AML-193 (cell line): ENCODE measurements at regions not wholly inside any gene's neighbourhood (a gene's known extent, or its start where the extent isn't known, plus 50 kb on each side); places are given as distances from the start of the nearest gene placed in this dataset.

Source experiments
- DNase-seq, 2 experiments: peaks; one replicate each; lab custom pipeline; 2025; lab: John Stamatoyannopoulos, UW

DNA sequence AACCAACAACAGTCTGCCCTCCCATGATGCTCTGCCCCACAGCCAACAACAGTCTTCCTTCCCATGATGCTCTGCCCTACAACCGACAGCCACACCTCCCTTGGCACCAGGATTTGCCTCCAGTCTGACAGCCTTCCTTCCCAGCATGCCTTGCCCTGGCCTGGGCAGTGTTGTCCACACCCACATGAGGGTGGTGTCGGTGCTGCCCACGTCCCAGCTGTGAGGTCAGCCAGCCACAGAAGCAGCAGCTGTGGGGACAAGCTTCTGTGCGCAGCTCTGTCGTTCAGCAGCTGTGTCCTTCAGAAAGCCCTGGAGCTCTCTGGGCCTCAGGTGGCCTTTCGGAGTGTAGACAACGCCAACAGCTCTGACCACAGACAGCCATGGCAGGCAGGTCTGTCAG is 1378.9 kb downstream of the BRD1 start:
- no peak for DNase-seq

DNA sequence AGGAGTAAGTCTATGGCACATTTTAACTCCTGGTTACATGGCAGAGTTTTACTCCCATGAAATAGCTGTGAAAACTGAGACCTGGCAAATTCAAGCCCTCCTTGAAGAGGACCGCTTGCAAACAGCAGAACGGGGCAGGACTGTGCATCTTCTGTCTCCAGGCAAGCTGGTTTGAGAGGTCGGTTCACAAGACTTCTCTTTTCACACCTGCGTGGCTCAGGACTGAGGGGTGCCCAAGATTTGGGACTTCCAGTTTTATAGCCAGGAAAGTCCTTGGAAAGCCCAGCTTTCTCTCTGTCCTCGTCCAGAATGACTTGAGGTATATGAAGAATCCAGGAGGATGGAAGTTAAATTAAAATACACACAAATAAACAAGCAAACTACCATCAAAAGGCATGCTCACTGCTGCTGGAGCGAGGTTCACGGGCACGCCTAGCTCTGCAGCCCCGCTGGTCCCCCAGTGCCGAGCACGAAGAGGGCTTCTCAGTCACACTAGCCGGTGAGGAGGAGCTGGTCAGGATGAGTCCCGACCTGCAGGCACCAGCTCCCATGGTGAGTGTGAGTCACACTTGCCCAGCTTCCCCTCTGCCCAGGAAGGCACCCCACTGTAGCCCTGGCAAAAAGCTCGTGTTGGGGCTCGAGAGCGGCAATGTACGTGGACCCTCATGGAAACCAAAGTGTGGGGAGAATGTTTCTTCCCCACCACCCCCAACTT is 1382.4 kb downstream of the BRD1 start:
- no peak for DNase-seq

DNA sequence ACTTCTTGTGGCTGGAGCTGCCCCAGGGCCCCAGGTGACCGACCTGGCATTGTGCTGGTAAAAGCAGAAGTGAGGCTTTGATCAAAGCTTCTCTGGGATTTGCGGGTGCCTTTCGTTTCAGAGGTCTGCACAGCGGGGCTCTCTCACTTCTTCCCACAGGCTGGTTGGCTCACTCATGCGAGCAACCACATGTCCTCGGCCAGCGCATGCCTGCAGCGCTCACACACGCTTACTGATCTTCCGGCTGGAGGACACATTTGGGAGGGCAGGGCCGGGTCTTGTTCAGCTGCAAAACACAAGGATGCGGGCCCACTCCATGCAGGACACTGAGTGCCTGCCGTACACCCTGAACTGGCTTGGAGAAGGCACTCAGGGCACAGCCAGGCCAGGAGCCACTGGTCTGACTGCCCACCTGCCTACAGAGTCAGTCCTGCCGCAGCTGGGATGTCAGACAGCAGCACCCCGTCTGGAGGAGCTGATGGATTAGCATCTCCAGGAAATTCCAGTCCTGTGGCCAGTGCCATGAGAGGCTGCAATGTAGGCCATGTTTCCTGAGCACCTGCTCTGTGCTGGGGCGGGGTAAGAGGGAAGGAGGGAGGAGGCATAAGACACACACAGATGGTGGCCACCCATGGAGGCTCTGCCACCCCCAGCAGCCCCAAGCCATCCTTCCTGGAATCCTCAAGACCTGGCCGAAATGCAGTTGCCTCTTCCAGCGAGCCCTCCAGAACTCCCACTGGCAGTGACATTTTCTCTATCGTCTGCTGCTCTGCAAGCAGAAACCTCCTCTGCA is 1383.2 kb downstream of the BRD1 start:
- DNase-seq: no peak

DNA sequence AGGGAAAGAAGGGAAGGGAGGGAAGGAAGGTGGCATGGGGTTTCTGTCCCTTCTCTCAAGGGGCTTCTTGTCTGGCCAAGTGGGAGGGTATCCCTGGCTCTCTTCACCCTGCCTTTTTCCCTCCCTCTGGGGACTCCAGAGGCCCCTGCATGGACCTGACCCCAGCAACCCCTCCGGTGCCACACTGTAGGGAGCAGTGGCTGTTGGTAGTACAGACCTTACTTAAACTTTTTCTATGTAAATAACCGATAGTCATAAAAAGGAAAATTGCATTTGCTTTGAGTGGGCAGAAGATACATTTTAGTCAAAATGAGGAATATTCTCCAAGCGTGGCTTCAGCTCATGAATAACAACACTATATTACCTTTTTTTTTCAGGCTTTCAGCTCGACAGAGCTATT is 1384.0 kb downstream of the BRD1 start:
- no peak for DNase-seq

DNA sequence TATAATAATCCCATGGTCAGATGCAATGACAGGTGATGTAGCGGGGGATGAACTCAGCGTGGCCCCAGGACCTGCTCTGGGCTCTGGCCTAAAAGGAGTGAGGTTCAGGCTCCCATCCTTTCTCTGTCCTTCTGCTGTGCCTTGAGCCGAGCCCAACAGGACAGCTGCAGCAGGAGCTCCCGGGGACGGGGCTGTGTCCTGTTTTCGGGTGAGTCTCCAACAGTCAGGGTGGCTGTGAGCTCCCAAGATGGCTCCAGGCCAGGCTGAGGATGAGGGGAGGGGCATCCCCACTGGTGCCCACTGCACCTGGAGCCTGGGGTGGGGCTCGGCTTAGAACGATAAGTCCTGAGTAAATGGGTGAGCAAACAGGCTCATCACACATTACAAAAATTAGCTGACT is 1385.0 kb downstream of the BRD1 start:
- DNase-seq: no peak

DNA sequence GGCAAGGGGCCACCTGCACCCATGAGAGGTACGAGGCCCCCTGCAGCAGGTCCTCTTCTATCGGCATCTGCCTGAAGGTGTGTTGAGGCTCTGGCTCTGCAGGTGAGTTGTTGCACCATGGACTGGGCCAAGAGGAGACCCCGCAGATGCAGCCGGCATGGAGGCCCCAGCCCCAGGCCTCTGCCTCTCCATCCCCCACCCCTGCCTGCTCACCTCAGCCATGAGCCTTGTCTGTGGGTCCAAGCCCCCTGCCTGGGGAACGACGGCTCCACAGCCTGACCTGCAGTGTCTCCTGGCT is 1386.2 kb downstream of the BRD1 start:
- no peak for DNase-seq

DNA sequence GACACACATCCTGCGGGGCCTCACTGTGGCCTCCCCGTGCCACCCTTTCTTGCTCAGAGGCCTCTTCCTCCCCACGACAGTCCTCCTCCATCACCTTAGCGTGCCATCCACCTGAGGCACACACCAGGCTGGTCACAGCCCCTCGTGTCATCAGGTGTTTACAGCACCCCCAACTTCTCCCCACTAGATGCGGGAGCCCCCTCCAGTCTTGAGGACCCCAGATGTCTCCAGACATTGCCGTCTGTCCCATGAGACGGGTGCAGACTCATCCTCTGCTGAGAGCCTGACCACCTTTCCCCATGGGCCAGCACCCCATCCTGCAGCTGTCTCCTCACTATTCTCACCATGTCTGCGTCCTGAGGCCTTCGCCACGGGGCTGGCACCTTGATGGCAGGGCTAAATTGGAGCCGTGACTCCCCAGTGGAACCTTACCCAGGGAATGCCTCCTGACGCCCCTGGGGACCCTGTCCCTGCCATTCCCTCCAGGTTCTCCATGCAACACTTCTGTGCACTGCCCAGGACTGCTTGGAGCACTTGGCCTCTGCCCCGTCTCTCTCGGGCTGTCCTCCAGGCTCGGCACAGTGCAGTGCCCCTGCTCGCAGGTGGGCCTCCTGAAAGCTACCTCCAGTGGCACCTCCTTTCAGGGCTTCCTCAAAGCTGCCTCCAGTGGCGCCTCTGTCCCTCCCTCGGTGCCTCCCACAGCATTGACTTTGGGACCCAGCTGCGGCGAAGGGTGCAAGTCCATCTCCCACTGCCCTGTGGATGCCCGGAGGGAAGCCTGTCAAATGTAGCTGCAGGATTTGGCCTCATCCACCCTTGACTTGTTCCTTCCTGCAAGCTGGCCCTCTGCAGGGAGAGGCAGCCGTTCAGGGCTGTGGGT is 1386.8 kb downstream of the BRD1 start:
- DNase-seq: no peak

DNA sequence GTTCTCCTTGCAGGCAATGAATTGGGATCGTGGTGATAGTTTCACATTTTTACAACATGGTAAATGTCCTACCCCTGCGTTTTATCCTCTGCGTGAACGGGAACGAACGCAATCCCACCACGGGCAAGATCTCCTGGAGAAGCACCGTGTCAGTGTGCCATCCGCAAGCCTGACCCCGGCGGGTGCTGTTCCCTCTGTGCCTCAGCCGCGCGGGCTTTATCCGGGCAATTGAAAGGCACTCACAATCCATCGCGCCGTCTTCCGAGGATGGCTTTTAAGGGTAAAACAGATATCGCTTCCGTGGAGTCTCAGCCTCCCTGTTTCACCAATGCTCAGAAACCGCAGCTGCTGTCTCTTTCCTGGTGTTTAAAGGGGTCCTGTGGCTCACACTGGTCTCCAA is 1387.5 kb downstream of the BRD1 start:
- DNase-seq: no peak

DNA sequence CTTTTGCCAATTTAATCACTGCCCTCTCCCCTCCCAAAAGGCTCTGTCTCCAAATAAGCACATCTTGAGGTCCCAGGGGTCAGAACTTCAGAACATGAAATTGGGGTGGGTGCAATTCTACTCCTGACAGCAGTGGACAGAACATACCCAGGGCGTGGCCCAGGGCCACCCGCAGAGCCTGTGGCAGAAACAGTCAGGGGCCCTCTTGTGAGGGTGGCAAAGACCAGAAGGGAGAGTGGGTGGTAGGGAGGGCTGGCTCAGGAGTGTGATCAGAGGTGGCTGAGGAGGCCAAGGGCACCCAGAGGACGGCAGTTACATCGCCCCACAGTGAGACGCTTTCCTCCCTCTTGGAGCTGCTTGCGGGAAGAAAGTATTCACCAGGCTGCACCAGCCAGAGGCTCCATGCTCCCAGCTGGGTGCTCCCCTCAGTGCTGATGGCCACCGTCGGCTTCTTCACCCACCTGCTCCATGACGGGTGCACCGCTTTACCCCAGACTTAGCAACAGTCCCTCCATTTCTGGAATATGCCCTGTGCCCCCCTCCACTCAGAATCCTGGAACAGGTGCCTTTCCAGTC is 1388.0 kb downstream of the BRD1 start:
- DNase-seq: no peak

DNA sequence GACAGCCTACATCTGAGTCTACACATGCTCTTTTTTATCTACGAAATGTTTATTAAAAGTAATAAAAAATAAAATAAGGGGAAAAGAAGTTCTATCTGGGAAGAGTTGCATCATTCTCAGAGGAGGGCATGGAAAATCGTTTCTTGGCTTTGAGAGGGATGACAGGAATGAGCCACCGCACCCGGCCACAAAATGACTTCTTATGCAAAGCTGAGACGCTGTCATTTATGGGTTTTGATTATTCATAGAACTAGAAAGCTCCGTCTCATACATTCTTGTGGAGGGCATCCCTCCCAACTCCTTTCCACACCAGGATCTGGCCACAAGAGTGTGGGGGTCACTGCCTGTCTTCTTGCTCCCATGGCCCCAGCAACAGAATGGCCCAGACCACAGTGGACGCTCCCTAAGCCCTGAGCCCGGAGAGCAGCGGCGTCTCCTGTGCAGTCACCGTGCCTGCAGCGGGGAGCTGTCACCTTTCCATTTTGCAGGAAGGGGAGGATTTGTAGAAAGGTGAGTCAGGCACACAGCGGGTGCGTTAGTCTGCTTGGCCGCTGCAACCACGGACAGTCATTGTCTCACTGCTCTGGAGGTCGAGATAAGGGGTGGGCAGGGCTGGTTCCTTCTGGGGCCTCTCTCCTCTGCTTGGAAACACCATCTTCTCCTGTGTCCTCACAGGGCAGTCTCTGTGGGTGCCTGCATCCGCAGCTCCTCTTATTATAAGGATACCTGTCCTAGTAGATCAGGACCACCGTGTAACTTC is 1388.7 kb downstream of the BRD1 start:
- DNase-seq: no peak

DNA sequence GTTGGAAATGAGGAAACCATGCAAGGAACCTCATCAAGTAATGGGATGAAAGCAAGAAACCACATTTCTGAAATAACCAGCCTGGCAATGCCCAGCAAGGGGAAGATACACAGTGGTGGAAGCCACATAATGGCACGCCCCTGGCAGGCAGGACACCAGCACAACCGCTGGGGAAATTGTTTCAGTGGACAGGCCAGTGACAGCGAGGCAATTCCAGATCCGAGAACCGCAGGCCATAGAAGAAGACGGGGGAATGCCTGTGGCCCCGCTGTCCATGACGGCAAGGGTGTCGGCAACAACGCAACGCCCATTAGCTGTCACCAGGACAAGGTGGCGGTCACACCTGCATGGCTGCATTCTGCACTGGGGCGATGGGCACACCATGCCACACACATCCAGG is 1389.6 kb downstream of the BRD1 start:
- DNase-seq: no peak

DNA sequence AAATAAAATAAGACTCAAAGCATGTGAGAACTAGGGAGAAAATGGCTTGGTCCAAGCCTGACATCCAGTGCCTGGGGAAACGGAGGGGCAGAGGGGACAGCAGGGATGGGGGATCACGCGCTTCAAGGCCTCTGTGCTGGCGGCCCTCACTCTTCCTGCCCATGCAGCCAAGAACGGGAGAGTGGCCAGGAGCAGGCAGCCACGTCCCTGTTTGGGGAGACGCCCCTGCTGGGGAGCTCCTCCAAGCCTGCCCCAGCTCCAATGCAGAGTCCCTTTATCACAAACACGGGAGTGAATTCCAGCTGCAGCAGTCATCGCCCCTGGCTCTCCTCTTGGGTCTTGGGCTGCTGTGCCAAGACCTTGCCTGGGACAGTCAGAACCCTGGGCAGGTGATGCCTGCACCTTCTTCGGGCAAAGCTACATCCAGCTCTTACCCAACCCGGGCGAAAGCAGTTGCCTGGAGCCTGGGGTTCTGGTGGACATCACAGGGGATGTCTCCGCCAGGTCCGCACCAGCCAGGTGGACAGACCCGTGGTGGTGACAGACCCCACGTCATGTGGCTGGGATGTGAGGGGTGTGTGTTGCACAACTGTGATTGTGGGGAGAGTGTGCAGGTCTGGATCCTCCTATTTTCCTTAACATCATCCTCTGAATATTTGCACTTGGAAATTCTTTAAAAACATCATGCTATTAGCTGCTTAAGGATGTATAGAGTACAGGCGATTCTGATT is 1391.3 kb downstream of the BRD1 start:
- DNase-seq: no peak

DNA sequence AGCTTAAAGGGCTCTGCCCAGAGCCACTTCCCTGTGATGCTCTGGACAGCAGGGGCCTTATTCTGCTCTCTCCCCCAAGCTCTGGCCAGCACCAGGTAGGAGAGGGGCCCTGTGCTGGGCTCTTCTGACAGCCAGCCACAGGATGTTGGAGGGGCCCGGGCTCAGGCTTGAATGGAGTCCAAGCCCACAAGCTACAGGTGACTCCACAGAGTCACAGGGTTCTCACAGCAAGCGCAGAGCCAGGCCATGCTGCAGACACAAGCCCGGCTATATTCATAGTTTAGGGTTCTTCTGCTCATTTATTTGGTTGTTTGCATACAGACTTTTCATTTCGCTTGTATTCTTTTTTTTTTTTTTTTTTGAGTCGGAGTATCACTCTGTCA is 1392.8 kb downstream of the BRD1 start:
- DNase-seq: no peak

DNA sequence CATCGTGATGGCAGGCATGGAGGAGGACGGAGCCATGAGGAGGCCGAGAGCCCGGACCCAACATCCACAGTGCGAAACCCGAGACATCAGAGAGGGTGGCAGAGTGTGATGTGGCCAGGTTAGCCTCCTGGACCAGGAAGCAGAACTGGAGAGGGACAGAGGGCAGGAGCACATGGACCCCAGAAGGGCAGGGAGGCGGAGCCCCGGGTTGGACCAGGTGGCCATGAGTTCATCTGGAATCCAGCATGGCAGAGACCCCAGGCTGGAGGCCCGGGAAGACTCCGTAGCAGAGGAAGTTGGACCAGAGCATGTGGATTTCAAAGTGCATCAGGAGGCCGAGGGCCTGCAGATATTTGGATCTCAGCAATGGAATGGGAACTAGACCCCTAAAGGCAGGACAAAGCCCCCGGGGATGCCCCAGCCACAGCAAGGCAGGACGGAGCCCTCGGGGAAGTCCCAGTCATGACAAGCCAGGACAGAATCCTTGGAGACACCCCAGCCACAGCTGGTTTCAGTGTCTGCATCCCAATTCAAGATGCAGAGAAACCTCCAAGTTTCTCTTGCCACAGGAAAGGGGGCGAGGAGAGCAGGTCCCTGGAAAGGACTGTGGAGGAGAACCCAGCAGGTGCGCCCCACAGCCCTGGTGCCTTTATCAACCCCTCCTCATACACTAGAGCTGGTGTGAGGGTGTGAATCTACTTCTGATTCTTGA is 1393.4 kb downstream of the BRD1 start:
- DNase-seq: no peak

DNA sequence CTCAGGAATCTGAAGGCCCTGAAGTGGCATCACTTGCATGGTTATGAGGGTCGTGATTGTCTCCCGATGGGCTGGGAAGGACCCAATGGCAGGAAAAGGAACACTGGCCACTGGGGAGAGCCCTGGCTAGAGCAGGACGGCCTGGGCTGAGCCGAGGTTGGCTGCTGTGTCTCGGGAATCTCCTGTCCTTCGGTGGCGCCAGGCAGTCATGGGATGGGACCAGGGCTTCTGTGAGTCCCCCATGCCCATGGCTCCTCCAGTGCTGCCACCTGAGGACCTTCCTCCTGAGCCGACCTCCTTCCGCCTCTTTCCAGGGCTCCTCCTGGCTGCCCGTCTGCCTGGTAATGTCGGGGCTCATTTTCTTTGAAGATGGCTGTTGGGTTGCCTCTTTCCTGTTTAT is 1394.0 kb downstream of the BRD1 start:
- DNase-seq: no peak

DNA sequence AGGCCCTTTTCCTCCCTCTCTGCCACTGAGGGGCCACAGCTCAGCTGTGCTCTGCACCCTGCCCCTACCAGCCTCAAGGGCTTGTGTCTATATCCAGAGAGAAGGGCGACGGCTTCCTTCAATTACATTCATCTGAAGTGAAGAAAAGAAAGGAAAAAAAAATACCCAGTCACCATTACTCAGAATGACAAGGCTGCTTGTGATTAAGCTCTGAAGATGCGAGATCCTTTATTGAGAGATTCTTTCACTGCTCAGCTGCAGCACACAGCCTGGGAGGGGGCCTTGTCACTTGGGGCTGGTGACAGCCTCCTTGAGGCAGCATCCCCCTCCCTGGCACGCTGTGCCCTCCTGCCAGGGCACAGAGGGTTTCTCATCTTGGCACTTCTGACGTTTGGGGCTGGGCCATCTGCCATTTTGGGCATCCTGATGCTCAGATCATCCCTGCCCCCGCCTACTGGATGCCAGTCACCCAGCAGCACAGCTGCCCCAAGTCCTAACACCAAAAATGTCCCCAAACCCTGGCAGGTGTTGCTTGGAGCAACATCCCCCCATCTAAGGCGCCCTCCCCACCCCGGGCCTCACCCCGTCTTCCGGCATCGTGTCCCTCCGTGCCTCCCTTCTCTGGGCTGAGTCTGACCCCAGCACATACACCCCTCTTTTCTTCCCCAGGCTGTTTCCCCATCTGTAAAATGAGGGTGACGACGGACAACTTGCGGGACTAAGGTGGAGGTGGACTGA is 1394.7 kb downstream of the BRD1 start:
- DNase-seq: no peak

DNA sequence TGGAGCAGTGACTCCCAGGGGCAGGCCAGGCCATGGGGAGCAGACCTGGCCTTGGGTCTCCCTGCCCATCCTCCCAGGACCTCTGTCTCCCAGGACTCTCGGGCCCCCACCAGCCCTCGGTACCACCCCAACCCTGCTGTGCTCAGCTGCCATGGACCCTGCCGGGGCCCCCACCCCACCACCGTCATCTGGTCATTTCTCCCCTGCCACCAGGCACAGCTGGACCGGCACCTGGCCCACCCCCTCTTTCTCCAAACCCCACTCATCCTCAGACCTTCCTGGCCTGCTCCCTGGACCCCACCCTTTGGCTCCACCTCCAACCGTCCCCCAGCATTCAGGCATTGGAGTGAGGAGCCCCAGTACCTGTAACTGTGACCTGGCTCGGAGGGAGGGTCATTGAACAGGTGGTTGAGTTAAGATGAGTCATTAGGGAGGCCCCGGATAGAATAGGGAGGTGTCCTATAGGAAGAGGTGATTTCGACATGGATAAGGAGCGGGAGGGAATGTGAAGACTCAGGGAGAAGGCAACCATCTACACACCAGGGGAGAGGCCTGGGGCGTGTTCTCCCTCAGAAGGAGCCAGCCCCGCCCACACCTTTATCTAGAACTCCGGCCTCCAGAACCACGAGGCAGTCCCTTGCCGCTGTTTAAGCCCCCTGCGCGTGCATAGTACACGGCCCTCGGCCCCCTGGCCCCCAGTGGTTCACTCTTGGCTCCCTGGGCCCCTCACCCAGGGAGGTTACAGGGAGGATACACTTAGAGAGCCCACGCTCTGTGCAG is 1395.9 kb downstream of the BRD1 start:
- no peak for DNase-seq

DNA sequence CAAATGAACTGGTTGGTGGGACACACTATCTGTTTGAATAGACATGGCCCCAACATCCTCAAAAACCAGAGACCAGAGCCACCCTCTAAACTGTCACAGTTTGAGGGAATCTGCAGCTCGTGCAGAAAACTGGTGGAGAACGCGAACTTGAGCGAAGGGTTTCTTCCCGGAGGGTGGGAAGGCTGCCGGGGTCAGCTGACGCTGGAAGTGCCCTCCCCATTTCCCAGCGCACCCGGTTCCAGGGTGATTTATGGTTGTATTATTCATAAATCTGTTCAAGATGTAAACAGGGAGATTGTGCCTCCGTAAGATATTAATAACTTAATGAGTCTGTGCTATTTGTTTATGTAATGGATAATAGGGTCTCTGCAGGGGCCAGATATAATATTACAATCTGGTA is 1396.7 kb downstream of the BRD1 start:
- DNase-seq: no peak

DNA sequence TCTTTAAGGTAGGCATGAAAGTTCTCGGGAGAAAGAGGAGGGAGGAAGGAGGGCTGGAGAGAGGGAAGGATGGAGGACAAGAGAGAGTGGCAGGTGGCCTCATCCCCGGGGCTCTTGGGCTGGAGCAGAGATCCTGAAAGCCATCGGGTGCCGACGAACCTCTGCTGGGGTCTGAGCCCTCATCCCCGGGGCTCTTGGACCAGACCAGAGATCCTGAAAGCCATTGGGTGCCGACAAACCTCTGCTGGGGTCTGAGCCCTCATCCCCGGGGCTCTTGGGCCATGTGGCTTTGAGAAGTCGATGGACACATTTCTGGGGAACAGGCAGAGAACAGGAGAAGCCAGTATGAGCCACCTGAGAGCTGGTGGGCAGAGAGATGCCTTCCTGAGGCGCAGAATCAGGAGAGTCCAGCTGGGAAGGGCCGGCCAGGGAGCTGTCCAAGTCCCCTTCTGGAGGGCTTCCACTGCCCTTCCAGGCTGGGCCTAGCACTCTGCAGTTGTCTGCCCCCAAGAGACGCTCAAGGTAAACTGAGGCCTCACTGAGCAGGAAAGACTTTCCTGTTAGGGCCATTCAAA is 1398.1 kb downstream of the BRD1 start:
- no peak for DNase-seq
